ENCODE measurements at regions not wholly inside any gene's neighbourhood (a gene's known extent, or its start where the extent isn't known, plus 50 kb on each side); places are given as distances from the start of the nearest gene placed in this dataset.

DNA sequence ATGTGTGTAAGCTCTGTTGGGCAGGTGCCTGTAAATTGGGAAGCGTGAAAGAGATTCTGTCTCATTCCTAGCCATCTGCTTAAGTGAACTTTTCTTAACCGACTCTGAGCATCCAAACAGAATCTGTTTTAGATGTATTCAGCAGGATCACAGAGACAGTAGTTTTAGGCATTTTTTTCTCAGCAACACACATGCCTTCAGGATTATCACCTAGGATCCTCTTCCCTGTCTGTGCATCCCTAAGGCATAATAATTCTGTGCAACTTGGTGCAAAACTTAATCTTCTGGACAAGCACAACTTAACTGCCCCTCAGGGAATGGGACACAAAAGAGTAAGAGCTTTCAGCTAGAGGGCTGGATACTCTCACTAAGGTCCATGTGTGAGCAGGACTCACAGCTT lies 284.8 kb downstream of the C7orf25 start:
- Histone ChIP-seq H3K27ac (ENCODE audit: low read depth, low read length) (no peak overlapping the region), H3K4me3 (ENCODE audit: low read length) (no peak overlapping the region), H3K27me3 (ENCODE audit: control insufficient read depth, insufficient read depth, low read length, poor library complexity, severe bottlenecking) (no peaks in the 10 kb centered on the region), H3K9me3 (ENCODE audit: control insufficient read depth, low read length) (no peaks in the 10 kb centered on the region), H3K36me3 (ENCODE audit: control insufficient read depth, insufficient read depth, low read length) (no peaks in the 10 kb centered on the region), H3K9ac (ENCODE audit: extremely low read depth, low read length, poor library complexity, severe bottlenecking) (no peak overlapping the region), H3K4me1 (ENCODE audit: control insufficient read depth, insufficient read depth, low read length) (no peaks in the 10 kb centered on the region)
- H3K27me3 Mint-ChIP-seq (ENCODE audit: insufficient read depth): no peaks in the 10 kb centered on the region
- WGBS, 2 experiments (ENCODE audit: insufficient coverage in 1 of 2, insufficient read length in 1 of 2): 96 to 100% methylated on average over 2 of the region's 2 CpGs
- H3K9me3 Mint-ChIP-seq: no peaks in the 10 kb centered on the region
- TF ChIP-seq, protein P1, sequence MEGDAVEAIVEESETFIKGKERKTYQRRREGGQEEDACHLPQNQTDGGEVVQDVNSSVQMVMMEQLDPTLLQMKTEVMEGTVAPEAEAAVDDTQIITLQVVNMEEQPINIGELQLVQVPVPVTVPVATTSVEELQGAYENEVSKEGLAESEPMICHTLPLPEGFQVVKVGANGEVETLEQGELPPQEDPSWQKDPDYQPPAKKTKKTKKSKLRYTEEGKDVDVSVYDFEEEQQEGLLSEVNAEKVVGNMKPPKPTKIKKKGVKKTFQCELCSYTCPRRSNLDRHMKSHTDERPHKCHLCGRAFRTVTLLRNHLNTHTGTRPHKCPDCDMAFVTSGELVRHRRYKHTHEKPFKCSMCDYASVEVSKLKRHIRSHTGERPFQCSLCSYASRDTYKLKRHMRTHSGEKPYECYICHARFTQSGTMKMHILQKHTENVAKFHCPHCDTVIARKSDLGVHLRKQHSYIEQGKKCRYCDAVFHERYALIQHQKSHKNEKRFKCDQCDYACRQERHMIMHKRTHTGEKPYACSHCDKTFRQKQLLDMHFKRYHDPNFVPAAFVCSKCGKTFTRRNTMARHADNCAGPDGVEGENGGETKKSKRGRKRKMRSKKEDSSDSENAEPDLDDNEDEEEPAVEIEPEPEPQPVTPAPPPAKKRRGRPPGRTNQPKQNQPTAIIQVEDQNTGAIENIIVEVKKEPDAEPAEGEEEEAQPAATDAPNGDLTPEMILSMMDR (conservative IDR thresholded peaks at IDR 0.05): no peak
- H3K4me3 Mint-ChIP-seq: no peak overlapping the region
- no peaks in the 10 kb centered on the region for H3K36me3 Mint-ChIP-seq (ENCODE audit: low read depth)
- DNase-seq: no peak
- no peak overlapping the region for H3K27ac Mint-ChIP-seq
- H3K4me1 Mint-ChIP-seq: no peaks in the 10 kb centered on the region

DNA sequence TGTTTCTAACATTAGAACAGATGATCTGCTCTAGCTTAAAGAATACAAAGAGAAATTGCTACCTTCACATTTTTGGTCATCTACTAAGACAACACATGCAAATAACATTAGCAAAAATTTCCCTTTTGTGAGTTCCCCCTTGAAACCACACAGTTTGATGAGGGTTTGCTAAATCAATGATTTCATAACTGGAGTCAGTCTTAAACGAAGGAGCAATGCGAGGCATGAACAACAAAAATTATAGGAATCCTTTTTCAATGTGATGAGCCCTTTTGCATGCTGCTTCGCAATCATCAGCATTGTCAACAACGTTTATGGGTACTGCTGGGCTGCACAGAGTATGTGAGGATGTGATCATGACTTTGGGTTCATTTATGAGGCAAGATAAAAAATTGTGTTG lies 286.4 kb downstream of the C7orf25 start:
- no peak overlapping the region for H3K4me3 ChIP-seq (ENCODE audit: low read length)
- no peak overlapping the region for H3K27ac Mint-ChIP-seq
- TF ChIP-seq, protein P1 (conservative IDR thresholded peaks at IDR 0.05): no peak
- no peak overlapping the region for H3K27ac ChIP-seq (ENCODE audit: low read depth, low read length)
- no peaks in the 10 kb centered on the region for H3K4me1 ChIP-seq (ENCODE audit: control insufficient read depth, insufficient read depth, low read length)
- H3K9me3 Mint-ChIP-seq: no peaks in the 10 kb centered on the region
- no peaks in the 10 kb centered on the region for H3K36me3 ChIP-seq (ENCODE audit: control insufficient read depth, insufficient read depth, low read length)
- no peaks in the 10 kb centered on the region for H3K4me1 Mint-ChIP-seq
- H3K36me3 Mint-ChIP-seq (ENCODE audit: low read depth): no peaks in the 10 kb centered on the region
- no peak for DNase-seq
- H3K27me3 Mint-ChIP-seq (ENCODE audit: insufficient read depth): no peaks in the 10 kb centered on the region
- H3K27me3 ChIP-seq (ENCODE audit: control insufficient read depth, insufficient read depth, low read length, poor library complexity, severe bottlenecking): no peaks in the 10 kb centered on the region
- H3K9me3 ChIP-seq (ENCODE audit: control insufficient read depth, low read length): no peaks in the 10 kb centered on the region
- 92 to 94% methylated on average over 2 to 4 of the region's 4 CpGs for WGBS, 2 experiments (ENCODE audit: insufficient coverage in 1 of 2, insufficient read length in 1 of 2)
- no peak overlapping the region for H3K9ac ChIP-seq (ENCODE audit: extremely low read depth, low read length, poor library complexity, severe bottlenecking)
- no peak overlapping the region for H3K4me3 Mint-ChIP-seq

DNA sequence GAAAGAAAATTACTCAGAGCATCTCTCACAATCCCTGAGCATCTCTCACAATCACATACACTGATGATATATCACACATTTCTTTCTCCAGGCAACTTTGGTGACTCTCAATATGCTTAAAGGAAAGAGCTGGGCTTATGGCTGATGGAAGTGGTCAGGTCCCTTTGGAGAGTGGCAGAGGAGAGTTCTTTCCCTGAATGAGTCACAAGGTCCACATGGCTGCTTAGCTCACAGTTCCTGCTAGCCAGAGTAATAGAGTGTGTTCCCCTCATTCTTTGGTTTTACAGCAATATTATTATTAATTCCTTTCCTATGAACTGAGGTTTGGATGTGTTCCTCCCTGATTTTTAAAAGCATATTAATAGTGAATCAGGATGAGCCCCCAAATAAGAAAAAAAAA lies 287.4 kb downstream of the C7orf25 start:
- Histone ChIP-seq H3K4me3 (ENCODE audit: low read length) (no peak overlapping the region), H3K27ac (ENCODE audit: low read depth, low read length) (no peak overlapping the region), H3K36me3 (ENCODE audit: control insufficient read depth, insufficient read depth, low read length) (no peaks in the 10 kb centered on the region), H3K4me1 (ENCODE audit: control insufficient read depth, insufficient read depth, low read length) (no peaks in the 10 kb centered on the region), H3K9me3 (ENCODE audit: control insufficient read depth, low read length) (no peaks in the 10 kb centered on the region), H3K9ac (ENCODE audit: extremely low read depth, low read length, poor library complexity, severe bottlenecking) (no peak overlapping the region), H3K27me3 (ENCODE audit: control insufficient read depth, insufficient read depth, low read length, poor library complexity, severe bottlenecking) (no peaks in the 10 kb centered on the region)
- Mint-ChIP-seq H3K4me1 (no peaks in the 10 kb centered on the region), H3K9me3 (no peaks in the 10 kb centered on the region), H3K4me3 (no peak overlapping the region), H3K27me3 (ENCODE audit: insufficient read depth) (no peaks in the 10 kb centered on the region), H3K36me3 (ENCODE audit: low read depth) (no peaks in the 10 kb centered on the region), H3K27ac (no peak overlapping the region)
- no peak for DNase-seq
- TF ChIP-seq, protein P1 (conservative IDR thresholded peaks at IDR 0.05): no peak

Data from endodermal cell (in vitro differentiated cells).